Spleen (tissue), 7 donors: ENCODE measurements at regions not wholly inside any gene's neighbourhood (a gene's known extent, or its start where the extent isn't known, plus 50 kb on each side); places are given as distances from the start of the nearest gene placed in this dataset.

Source experiments
- POLR2A ChIP-seq, 3 donors: fragments of 450-650 bp; IDR thresholded peaks; one replicate each; pipeline ENCODE4 v1.5.1; 2017; ENCODE audit warnings: antibody characterized with exemption in 3 of 3, mild to moderate bottlenecking in 1 of 3
- TF ChIP-seq, protein P1 (sequence below), 11 experiments: fragments of 200-600 bp in 7 of 11; fragments of 450-650 bp in 4 of 11; sonication (generic) in 4 of 11; IDR thresholded peaks in 8 of 11; conservative IDR thresholded peaks in 3 of 11; 1 replicate in 7 of 11; 2 replicates in 4 of 11; pipeline versions ENCODE4 v1.4.0 to v1.8.0; 2016 to 2021; ENCODE audit warnings: antibody characterized with exemption in 11 of 11, inconsistent platforms in 4 of 11, mild to moderate bottlenecking in 1 of 11
- donor health status: DM: no; HTN: no; CAD: no; lungs with moderate emphysema.
- donor health status: DM: no; HTN: no; CAD: no.
- donor health status: DM: no; HTN: no; CAD: no.

DNA sequence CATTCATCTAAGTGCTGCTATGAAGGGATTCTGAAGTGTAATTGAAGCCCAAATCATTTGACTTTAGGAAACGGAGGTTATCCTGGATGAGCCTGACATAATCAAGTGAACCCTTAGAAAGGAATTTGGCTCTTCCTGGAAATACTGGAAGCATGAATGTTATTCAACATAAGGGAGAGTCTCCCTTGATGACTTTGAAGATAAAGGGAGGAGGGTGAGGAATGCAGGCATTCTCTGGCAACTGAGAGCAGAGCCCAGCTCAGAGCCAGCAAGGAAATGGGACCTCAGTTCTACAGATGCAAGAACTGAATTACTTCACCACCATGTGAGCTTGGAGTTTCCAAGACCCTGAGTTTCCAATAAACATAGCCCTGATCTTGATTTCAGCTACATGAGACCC, 168.2 kb downstream of the DLL1 start:
- no peak for TF ChIP-seq POLR2A (IDR thresholded peaks at IDR 0.05)
- TF ChIP-seq, protein P1, sequence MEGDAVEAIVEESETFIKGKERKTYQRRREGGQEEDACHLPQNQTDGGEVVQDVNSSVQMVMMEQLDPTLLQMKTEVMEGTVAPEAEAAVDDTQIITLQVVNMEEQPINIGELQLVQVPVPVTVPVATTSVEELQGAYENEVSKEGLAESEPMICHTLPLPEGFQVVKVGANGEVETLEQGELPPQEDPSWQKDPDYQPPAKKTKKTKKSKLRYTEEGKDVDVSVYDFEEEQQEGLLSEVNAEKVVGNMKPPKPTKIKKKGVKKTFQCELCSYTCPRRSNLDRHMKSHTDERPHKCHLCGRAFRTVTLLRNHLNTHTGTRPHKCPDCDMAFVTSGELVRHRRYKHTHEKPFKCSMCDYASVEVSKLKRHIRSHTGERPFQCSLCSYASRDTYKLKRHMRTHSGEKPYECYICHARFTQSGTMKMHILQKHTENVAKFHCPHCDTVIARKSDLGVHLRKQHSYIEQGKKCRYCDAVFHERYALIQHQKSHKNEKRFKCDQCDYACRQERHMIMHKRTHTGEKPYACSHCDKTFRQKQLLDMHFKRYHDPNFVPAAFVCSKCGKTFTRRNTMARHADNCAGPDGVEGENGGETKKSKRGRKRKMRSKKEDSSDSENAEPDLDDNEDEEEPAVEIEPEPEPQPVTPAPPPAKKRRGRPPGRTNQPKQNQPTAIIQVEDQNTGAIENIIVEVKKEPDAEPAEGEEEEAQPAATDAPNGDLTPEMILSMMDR (IDR thresholded peaks at IDR 0.05 in 8 of 11, conservative IDR thresholded peaks at IDR 0.05 in 3 of 11) = no peak
